Astrocyte of the spinal cord (primary cell): ENCODE measurements at regions not wholly inside any gene's neighbourhood (a gene's known extent, or its start where the extent isn't known, plus 50 kb on each side); places are given as distances from the start of the nearest gene placed in this dataset.

Experiments used
- DNase-seq: peaks from one replicate; pipeline ENCODE4 v3.0.0; 2011; ENCODE audit warnings: low read depth, low spot score
- H3K4me3 ChIP-seq: 2 replicates; pipeline ENCODE4 v1.5.1; 2011; ENCODE audit warnings: low read depth, mild to moderate bottlenecking, low read length, moderate library complexity
- in situ Hi-C: cut with HindIII; loops from 2 replicates; pipeline ENCODE4 v1.10.0; 2017; ENCODE audit warnings: low sequenced_read_pairs
- TF ChIP-seq, protein P1 (sequence below): IDR thresholded peaks from 2 replicates; pipeline ENCODE4 v1.5.1; 2012; ENCODE audit warnings: low read depth, mild to moderate bottlenecking, low read length, inconsistent platforms

DNA sequence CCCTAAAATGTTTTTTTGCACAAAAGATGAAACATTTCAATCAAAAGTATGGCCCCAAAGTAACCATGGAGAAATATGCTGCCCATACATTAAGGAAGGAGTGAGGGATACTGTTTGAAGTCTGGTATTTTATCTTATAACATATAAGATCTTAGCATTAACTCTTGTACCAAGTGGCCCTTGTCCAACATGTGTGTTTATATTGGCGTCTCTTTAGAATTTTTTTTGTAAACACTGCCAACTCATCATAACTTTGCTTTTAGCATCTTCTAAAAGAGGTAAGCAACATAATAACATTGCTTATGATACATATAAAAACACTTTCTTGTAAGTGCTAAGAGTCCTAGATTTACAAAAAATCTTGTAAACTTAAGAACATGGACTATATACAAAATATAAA, 419.7 kb downstream of the ADAMTS20 start:
- DNase-seq = no peak

GRCh38 chr12:43131301-43131700, 420.7 kb downstream of the ADAMTS20 start:
- TF ChIP-seq, protein P1, sequence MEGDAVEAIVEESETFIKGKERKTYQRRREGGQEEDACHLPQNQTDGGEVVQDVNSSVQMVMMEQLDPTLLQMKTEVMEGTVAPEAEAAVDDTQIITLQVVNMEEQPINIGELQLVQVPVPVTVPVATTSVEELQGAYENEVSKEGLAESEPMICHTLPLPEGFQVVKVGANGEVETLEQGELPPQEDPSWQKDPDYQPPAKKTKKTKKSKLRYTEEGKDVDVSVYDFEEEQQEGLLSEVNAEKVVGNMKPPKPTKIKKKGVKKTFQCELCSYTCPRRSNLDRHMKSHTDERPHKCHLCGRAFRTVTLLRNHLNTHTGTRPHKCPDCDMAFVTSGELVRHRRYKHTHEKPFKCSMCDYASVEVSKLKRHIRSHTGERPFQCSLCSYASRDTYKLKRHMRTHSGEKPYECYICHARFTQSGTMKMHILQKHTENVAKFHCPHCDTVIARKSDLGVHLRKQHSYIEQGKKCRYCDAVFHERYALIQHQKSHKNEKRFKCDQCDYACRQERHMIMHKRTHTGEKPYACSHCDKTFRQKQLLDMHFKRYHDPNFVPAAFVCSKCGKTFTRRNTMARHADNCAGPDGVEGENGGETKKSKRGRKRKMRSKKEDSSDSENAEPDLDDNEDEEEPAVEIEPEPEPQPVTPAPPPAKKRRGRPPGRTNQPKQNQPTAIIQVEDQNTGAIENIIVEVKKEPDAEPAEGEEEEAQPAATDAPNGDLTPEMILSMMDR = no peak
- H3K4me3 ChIP-seq = no peak overlapping the region
- in situ Hi-C loops = no loop called here
- no peak for DNase-seq

More for the DNA sequence above, 419.7 kb downstream of the ADAMTS20 start:
- TF ChIP-seq, protein P1 = no peak
- no peak overlapping the region for H3K4me3 ChIP-seq
- in situ Hi-C loops = no loop called here

DNA sequence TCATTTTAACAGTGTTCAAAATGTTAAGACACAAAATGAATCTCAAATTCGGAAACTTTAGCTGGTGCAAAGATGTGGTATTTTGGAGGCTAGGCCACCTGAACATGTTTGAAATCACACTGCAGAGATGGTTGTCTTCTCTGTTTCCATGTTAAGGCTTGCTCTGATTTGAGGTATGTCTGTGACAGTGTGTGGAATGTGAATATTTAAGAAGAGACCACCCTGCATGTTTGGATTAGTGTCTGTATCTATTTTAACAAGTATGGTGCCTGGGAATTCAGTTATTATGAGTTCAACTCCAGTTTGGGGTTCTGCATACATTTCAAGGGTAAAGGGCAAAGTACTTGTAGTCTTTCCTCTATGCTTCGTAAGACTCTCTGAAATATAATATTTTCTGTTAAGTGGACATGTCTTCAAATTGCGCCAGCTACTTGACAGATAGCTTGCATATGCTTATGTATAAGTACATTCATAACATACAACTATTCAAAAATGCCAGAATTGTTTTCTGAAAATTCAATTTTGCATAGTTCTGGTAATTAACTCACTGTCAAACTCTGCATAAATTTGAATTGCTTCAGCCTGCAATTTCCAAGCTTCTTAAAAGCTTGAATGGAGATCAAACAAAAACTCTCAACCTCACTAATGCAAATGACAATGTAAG, 424.0 kb downstream of the ADAMTS20 start:
- in situ Hi-C loops = no loop called here

GRCh38 chr12:43126652-43127375, 425.2 kb downstream of the ADAMTS20 start:
- in situ Hi-C loops = no loop called here
- no peak overlapping the region for H3K4me3 ChIP-seq
- DNase-seq = no peak
- TF ChIP-seq, protein P1 = no peak

More for the DNA sequence above, 424.0 kb downstream of the ADAMTS20 start:
- TF ChIP-seq, protein P1 = no peak
- no peak for DNase-seq
- no peak overlapping the region for H3K4me3 ChIP-seq

- TF ChIP-seq, protein P1 = no peak
- no peak overlapping the region for H3K4me3 ChIP-seq
- in situ Hi-C loops = no loop called here
- no peak for DNase-seq
Observed at GRCh38 chr12:43123461-43123860, 428.5 kb downstream of the ADAMTS20 start.

GRCh38 chr12:43120150-43120549, 431.9 kb downstream of the ADAMTS20 start:
- TF ChIP-seq, protein P1 = no peak
- DNase-seq = no peak
- H3K4me3 ChIP-seq = no peak overlapping the region
- in situ Hi-C loops = no loop called here
